ENCODE measurements at regions not wholly inside any gene's neighbourhood (a gene's known extent, or its start where the extent isn't known, plus 50 kb on each side); places are given as distances from the start of the nearest gene placed in this dataset.

- TF ChIP-seq CTCF (IDR thresholded peaks at IDR 0.05): no peak
- TF ChIP-seq POLR2A (IDR thresholded peaks at IDR 0.05): no peak
Measured at GRCh38 chr5:17829456-17829855, 195.2 kb downstream of the TAF11L14 start.

Data from uterus (tissue), 2 donors.